GM10266 (cell line): ENCODE measurements at regions not wholly inside any gene's neighbourhood (a gene's known extent, or its start where the extent isn't known, plus 50 kb on each side); places are given as distances from the start of the nearest gene placed in this dataset.
A peak's percentile ranks its signal among the peaks of the same experiment; 100 is the strongest.
"Not testable (repeated sequence)": the region's sequence is repeated elsewhere in the genome, so short reads cannot be mapped to it uniquely, and the experiment has no call there.

ENCODE experiments used
- DNase-seq: peaks from one replicate; pipeline ENCODE4 v3.0.0; 2012; ENCODE audit errors: extremely low spot score
- CTCF ChIP-seq: IDR thresholded peaks from 2 replicates; pipeline ENCODE4 v1.5.1; 2012; ENCODE audit warnings: mild to moderate bottlenecking, low read depth; ENCODE audit not compliant: control insufficient read depth, insufficient read depth; ENCODE audit errors: missing control alignments

- TF ChIP-seq CTCF: no peak
- no peak for DNase-seq
These were observed 745.8 kb upstream of the SGO1 start for GRCh38 chr3:20931834-20932233.

GRCh38 chr3:20930034-20930433 is 744.0 kb upstream of the SGO1 start:
- DNase-seq: no peak
- TF ChIP-seq CTCF: peak; percentile 21

GRCh38 chr3:20924646-20925385 is 738.8 kb upstream of the SGO1 start:
- no peak for TF ChIP-seq CTCF
- DNase-seq: no peak

- not testable (repeated sequence) for DNase-seq
These were observed 735.1 kb upstream of the SGO1 start for GRCh38 chr3:20921112-20921511.

- no peak for TF ChIP-seq CTCF
- no peak for DNase-seq
These were observed 731.1 kb upstream of the SGO1 start for GRCh38 chr3:20916951-20917606.

- no peak for DNase-seq
These were observed 728.3 kb upstream of the SGO1 start for GRCh38 chr3:20914310-20914709.

GRCh38 chr3:20912406-20912805 is 726.4 kb upstream of the SGO1 start:
- no peak for TF ChIP-seq CTCF
- DNase-seq: no peak

More at GRCh38 chr3:20914310-20914709, 728.3 kb upstream of the SGO1 start:
- no peak for TF ChIP-seq CTCF
